IMR-90 (cell line): ENCODE measurements at regions not wholly inside any gene's neighbourhood (a gene's known extent, or its start where the extent isn't known, plus 50 kb on each side); places are given as distances from the start of the nearest gene placed in this dataset.

Experiments
- ATAC-seq: fragments of 200-7000 bp; cut with Tn5 transposase; 2 replicates; pipeline ENCODE4 v1.9.1; 2020; ENCODE audit warnings: low read depth, mild to moderate bottlenecking, moderate library complexity
- BruUV-seq: library from RNA; stranded (reverse); fragments of 400-500 nt; replicated peaks from 2 replicates; lab custom pipeline; 2021; lab: Mats Ljungman, UMichigan
- CTCF ChIA-PET: fragments of 300-600 bp; formaldehyde crosslinking; extraction: SDS; loops from one replicate; lab custom pipeline; 2021; ENCODE audit warnings: antibody characterized with exemption; lab: Yijun Ruan, JAX
- POLR2A ChIA-PET: fragments of 300-600 bp; sonication (Branson Sonifier 250); formaldehyde crosslinking; loops from one replicate; lab custom pipeline; 2022; ENCODE audit warnings: antibody characterized with exemption; ENCODE audit not compliant: unreplicated experiment; lab: Charles Lee
- DNase-seq: peaks from one replicate; pipeline ENCODE4 v3.0.0; 2013
- H2AFZ ChIP-seq: replicated peaks from 2 replicates; pipeline ENCODE3; 2013; ENCODE audit warnings: low read length, mild to moderate bottlenecking; ENCODE audit not compliant: poor library complexity
- H2AK5ac ChIP-seq: 2 replicates; pipeline ENCODE4 v1.6.1; 2013; ENCODE audit warnings: low read depth, low read length, inconsistent platforms
- H2AK9ac ChIP-seq: replicated peaks from 2 replicates; pipeline ENCODE3; 2013; ENCODE audit warnings: mild to moderate bottlenecking, low read depth, low read length, moderate library complexity; ENCODE audit not compliant: poor library complexity
- H2BK120ac ChIP-seq: 2 replicates; pipeline ENCODE4 v1.6.1; 2013; ENCODE audit warnings: low read depth, low read length, inconsistent platforms
- H2BK15ac ChIP-seq: 3 replicates; pipeline ENCODE4 v1.6.1; 2013; ENCODE audit warnings: low read depth, low read length, inconsistent platforms
- H2BK20ac ChIP-seq: 2 replicates; pipeline ENCODE4 v1.6.1; 2013; ENCODE audit warnings: low read depth, mild to moderate bottlenecking, inconsistent platforms, low read length, moderate library complexity
- H2BK5ac ChIP-seq: 2 replicates; pipeline ENCODE4 v1.6.1; 2013; ENCODE audit warnings: mild to moderate bottlenecking, low read depth, low read length, inconsistent platforms; ENCODE audit not compliant: poor library complexity, severe bottlenecking
- H3K14ac ChIP-seq: replicated peaks from 2 replicates; pipeline ENCODE4 v1.6.1; 2013; ENCODE audit warnings: low read depth, low read length, inconsistent platforms
- H3K18ac ChIP-seq: 2 replicates; pipeline ENCODE4 v1.6.1; 2013; ENCODE audit warnings: low read depth, low read length, control low read depth
- H3K23ac ChIP-seq: 2 replicates; pipeline ENCODE4 v1.6.1; 2013; ENCODE audit warnings: low read depth, low read length, inconsistent platforms
- H3K27ac ChIP-seq: 2 replicates; pipeline ENCODE4 v1.5.1; 2013; ENCODE audit warnings: mild to moderate bottlenecking, control low read depth, low read length; ENCODE audit not compliant: insufficient read depth
- H3K27me3 ChIP-seq: 2 replicates; pipeline ENCODE4 v1.6.1; 2013; ENCODE audit warnings: low read length; ENCODE audit not compliant: control insufficient read depth, insufficient read depth
- H3K36me3 ChIP-seq: 2 replicates; pipeline ENCODE4 v1.6.1; 2013; ENCODE audit warnings: low read length, mixed read lengths; ENCODE audit not compliant: control insufficient read depth, insufficient read depth
- H3K4ac ChIP-seq: 2 replicates; pipeline ENCODE4 v1.6.1; 2013; ENCODE audit warnings: low read depth, low read length, inconsistent platforms
- H3K4me1 ChIP-seq: 2 replicates; pipeline ENCODE4 v1.6.1; 2013; ENCODE audit warnings: low read length, mixed read lengths; ENCODE audit not compliant: control insufficient read depth, insufficient read depth
- H3K4me2 ChIP-seq: 2 replicates; pipeline ENCODE4 v1.6.1; 2013; ENCODE audit warnings: low read depth, mild to moderate bottlenecking, control low read depth, low read length, moderate library complexity
- H3K4me3 ChIP-seq: 2 replicates; pipeline ENCODE4 v1.5.1; 2013; ENCODE audit warnings: low read depth, mild to moderate bottlenecking, control low read depth, low read length, moderate library complexity; ENCODE audit not compliant: insufficient read depth
- H3K56ac ChIP-seq: 2 replicates; pipeline ENCODE4 v1.6.1; 2013; ENCODE audit warnings: low read length, inconsistent platforms; ENCODE audit not compliant: insufficient read depth; ENCODE audit errors: extremely low read depth
- H3K79me1 ChIP-seq, 2 experiments: 2 replicates each; pipeline ENCODE4 v1.6.1; 2013; ENCODE audit warnings: low read length in 2 of 2, inconsistent platforms in 1 of 2, low read depth in 1 of 2
- H3K9ac ChIP-seq: 2 replicates; pipeline ENCODE4 v1.6.1; 2013; ENCODE audit warnings: low read depth, low read length, control low read depth
- H3K9me1 ChIP-seq: 2 replicates; pipeline ENCODE4 v1.6.1; 2013; ENCODE audit warnings: low read length, inconsistent platforms; ENCODE audit not compliant: insufficient read depth
- H3K9me3 ChIP-seq: 2 replicates; pipeline ENCODE4 v1.6.1; 2013; ENCODE audit warnings: low read length; ENCODE audit not compliant: control insufficient read depth, insufficient read depth
- H4K20me1 ChIP-seq: 2 replicates; pipeline ENCODE4 v1.6.1; 2013; ENCODE audit warnings: low read length, inconsistent platforms; ENCODE audit not compliant: insufficient read depth
- H4K5ac ChIP-seq: 2 replicates; pipeline ENCODE4 v1.6.1; 2013; ENCODE audit warnings: mild to moderate bottlenecking, low read depth, low read length, control low read depth
- H4K8ac ChIP-seq, 2 experiments: 2 replicates each; pipeline ENCODE4 v1.6.1; 2013; ENCODE audit warnings: low read depth in 2 of 2, low read length in 2 of 2, control low read depth in 1 of 2, inconsistent platforms in 1 of 2
- H4K91ac ChIP-seq: 2 replicates; pipeline ENCODE4 v1.6.1; 2013; ENCODE audit warnings: low read depth, low read length, inconsistent platforms; ENCODE audit not compliant: insufficient read depth
- CHD1 ChIP-seq: IDR thresholded peaks from 2 replicates; pipeline ENCODE4 v1.6.1; 2012; ENCODE audit warnings: low read depth, low read length, improper control_type of control experiment
- MAZ ChIP-seq: IDR thresholded peaks from 2 replicates; pipeline ENCODE4 v1.6.1; 2012; ENCODE audit warnings: low read depth, mild to moderate bottlenecking, low read length, improper control_type of control experiment, moderate library complexity, borderline replicate concordance
- MXI1 ChIP-seq: IDR thresholded peaks from 2 replicates; pipeline ENCODE4 v1.6.1; 2012; ENCODE audit warnings: low read depth, mild to moderate bottlenecking, low read length, moderate library complexity, borderline replicate concordance
- NFE2L2 ChIP-seq: fragments of 150-350 bp; IDR thresholded peaks from 2 replicates; pipeline ENCODE4 v1.6.1; 2016; ENCODE audit warnings: low read depth, mild to moderate bottlenecking, low read length
- POLR2A ChIP-seq: IDR thresholded peaks from 2 replicates; pipeline ENCODE4 v1.6.1; 2012; ENCODE audit warnings: mild to moderate bottlenecking, low read depth, low read length
- RFX5 ChIP-seq: IDR thresholded peaks from 2 replicates; pipeline ENCODE4 v1.8.0; 2012; ENCODE audit warnings: low read depth, mild to moderate bottlenecking, low read length, moderate library complexity
- WGBS, 2 experiments: methylation state at CpG; one replicate each; pipeline versions ENCODE4 v1.1.5 to v1.1.7; 2013; ENCODE audit warnings: missing lambda C conversion rate in 2 of 2; ENCODE audit not compliant: insufficient read length in 1 of 2; ENCODE audit errors: extremely low coverage in 2 of 2; 5-methylcytosine and 5-hydroxymethylcytosine counted together
- dilution Hi-C: fragments of 300-500 bp; cut with HindIII; formaldehyde crosslinking; loops from one replicate; pipeline ENCODE4 v1.14.3; 2018; ENCODE audit warnings: low sequenced_read_pairs; ENCODE audit not compliant: unreplicated experiment
- in situ Hi-C: fragments of 300-500 bp; cut with MboI; formaldehyde crosslinking; loops from 3 replicates; pipeline ENCODE4 v1.14.3; 2019; ENCODE audit warnings: low sequenced_read_pairs, inconsistent platforms, mixed read lengths
- intact Hi-C: fragments of 100-400 bp; cut with micrococcal nuclease; formaldehyde crosslinking; loops from 2 replicates; pipeline ENCODE4 v1.10.0; 2022
- TF ChIP-seq, protein P1 (sequence below): conservative IDR thresholded peaks from 2 replicates; pipeline ENCODE4 v1.5.1; 2012; ENCODE audit warnings: mild to moderate bottlenecking, low read depth, low read length, improper control_type of control experiment
- TF ChIP-seq, protein P2 (sequence below): fragments of 150-350 bp; IDR thresholded peaks from 2 replicates; pipeline ENCODE4 v1.6.1; 2016; ENCODE audit warnings: low read depth, mild to moderate bottlenecking, low read length, moderate library complexity, borderline replicate concordance

DNA sequence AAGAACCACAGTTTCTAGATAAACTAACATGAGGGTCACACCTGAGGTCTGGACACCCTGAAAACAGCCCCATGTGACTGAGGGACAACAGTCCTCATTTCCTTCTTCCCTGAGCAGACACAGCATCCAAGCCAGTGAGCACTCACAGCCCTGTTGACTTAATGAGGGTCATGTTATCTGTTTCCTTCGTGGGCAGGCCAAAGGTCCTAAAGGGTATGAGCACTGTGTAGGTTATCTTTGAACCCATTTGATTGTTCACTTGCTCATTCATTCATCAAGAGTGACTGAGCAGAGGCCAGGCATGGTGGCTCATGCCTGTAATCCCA lies 170.7 kb upstream of the B3GAT1 start:
- DNase-seq (no peak), ATAC-seq (no peak)
- Histone ChIP-seq H4K91ac (no peak overlapping the region), H3K27ac (no peak overlapping the region), H2AK9ac (no peak overlapping the region), H3K9me3 (peaks cover 58% of the 10 kb centered on the region), H3K56ac (no peak overlapping the region), H3K27me3 (no peaks in the 10 kb centered on the region), H3K4me2 (no peak overlapping the region), H2BK15ac (no peak overlapping the region), H3K9ac (no peak overlapping the region), H3K14ac (no peak overlapping the region), H3K4me3 (no peak overlapping the region), H3K18ac (no peak overlapping the region), H2AK5ac (no peak overlapping the region), H4K20me1 (no peaks in the 10 kb centered on the region), H2BK5ac (no peak overlapping the region), H3K79me1 (no peaks in the 10 kb centered on the region), H3K9me1 (no peaks in the 10 kb centered on the region), H4K5ac (no peak overlapping the region), H4K8ac (no peak overlapping the region), H3K23ac (no peak overlapping the region), H3K36me3 (no peaks in the 10 kb centered on the region), H3K4me1 (no peaks in the 10 kb centered on the region), H2AFZ (no peak overlapping the region), H2BK20ac (no peak overlapping the region), H3K4ac (no peak overlapping the region), H2BK120ac (no peak overlapping the region)
- in situ Hi-C loops (no loop called here), intact Hi-C loops (no loop called here), dilution Hi-C loops (no loop called here)
- TF ChIP-seq MXI1 (no peak), RFX5 (no peak), NFE2L2 (no peak), CHD1 (no peak), POLR2A (no peak), MAZ (no peak)
- TF ChIP-seq, protein P1, sequence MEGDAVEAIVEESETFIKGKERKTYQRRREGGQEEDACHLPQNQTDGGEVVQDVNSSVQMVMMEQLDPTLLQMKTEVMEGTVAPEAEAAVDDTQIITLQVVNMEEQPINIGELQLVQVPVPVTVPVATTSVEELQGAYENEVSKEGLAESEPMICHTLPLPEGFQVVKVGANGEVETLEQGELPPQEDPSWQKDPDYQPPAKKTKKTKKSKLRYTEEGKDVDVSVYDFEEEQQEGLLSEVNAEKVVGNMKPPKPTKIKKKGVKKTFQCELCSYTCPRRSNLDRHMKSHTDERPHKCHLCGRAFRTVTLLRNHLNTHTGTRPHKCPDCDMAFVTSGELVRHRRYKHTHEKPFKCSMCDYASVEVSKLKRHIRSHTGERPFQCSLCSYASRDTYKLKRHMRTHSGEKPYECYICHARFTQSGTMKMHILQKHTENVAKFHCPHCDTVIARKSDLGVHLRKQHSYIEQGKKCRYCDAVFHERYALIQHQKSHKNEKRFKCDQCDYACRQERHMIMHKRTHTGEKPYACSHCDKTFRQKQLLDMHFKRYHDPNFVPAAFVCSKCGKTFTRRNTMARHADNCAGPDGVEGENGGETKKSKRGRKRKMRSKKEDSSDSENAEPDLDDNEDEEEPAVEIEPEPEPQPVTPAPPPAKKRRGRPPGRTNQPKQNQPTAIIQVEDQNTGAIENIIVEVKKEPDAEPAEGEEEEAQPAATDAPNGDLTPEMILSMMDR: no peak
- TF ChIP-seq, protein P2, sequence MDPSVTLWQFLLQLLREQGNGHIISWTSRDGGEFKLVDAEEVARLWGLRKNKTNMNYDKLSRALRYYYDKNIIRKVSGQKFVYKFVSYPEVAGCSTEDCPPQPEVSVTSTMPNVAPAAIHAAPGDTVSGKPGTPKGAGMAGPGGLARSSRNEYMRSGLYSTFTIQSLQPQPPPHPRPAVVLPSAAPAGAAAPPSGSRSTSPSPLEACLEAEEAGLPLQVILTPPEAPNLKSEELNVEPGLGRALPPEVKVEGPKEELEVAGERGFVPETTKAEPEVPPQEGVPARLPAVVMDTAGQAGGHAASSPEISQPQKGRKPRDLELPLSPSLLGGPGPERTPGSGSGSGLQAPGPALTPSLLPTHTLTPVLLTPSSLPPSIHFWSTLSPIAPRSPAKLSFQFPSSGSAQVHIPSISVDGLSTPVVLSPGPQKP: no peak
- ChIA-PET POLR2A (no interaction called here), CTCF (no interaction called here)
- BruUV-seq: no TSS peak
- no CpG with 5 or more reads among the region's 1 CpG for WGBS, 2 experiments
